Gastroesophageal sphincter (tissue), 3 donors: ENCODE measurements at regions not wholly inside any gene's neighbourhood (a gene's known extent, or its start where the extent isn't known, plus 50 kb on each side); places are given as distances from the start of the nearest gene placed in this dataset.

Experiments used
- CTCF ChIP-seq, 4 experiments: fragments of 200-600 bp in 2 of 4; fragments of 450-650 bp in 2 of 4; sonication (generic) in 1 of 4; IDR thresholded peaks; one replicate each; pipeline ENCODE4 v1.5.1; 2017 to 2019; ENCODE audit warnings: antibody characterized with exemption in 4 of 4, mild to moderate bottlenecking in 2 of 4, moderate library complexity in 2 of 4
- EP300 ChIP-seq: sonication (generic); formaldehyde crosslinking; IDR thresholded peaks from one replicate; pipeline ENCODE4 v1.6.1; 2017; ENCODE audit warnings: antibody characterized with exemption, mild to moderate bottlenecking
- POLR2A ChIP-seq, 2 donors: fragments of 450-650 bp; IDR thresholded peaks; one replicate each; pipeline ENCODE4 v1.6.1; 2017; ENCODE audit warnings: antibody characterized with exemption in 2 of 2, mild to moderate bottlenecking in 2 of 2, moderate library complexity in 1 of 2
- POLR2AphosphoS5 ChIP-seq: sonication (generic); formaldehyde crosslinking; IDR thresholded peaks from one replicate; pipeline ENCODE4 v1.6.1; 2017; ENCODE audit warnings: antibody characterized with exemption

GRCh38 chr12:59382282-59383078, 213.3 kb upstream of the SLC16A7 start:
- no peak for TF ChIP-seq CTCF (IDR thresholded peaks at IDR 0.05)
- no peak for TF ChIP-seq POLR2AphosphoS5
- no peak for TF ChIP-seq EP300
- TF ChIP-seq POLR2A (IDR thresholded peaks at IDR 0.05) = no peak
